GM12878 (cell line): ENCODE measurements at regions not wholly inside any gene's neighbourhood (a gene's known extent, or its start where the extent isn't known, plus 50 kb on each side); places are given as distances from the start of the nearest gene placed in this dataset.
"Not testable (repeated sequence)": the region's sequence is repeated elsewhere in the genome, so short reads cannot be mapped to it uniquely, and the experiment has no call there.

Experiments used
- ATAC-seq: fragments of 200-7000 bp; cut with Tn5 transposase; 3 replicates; pipeline ENCODE4 v1.9.1; 2020; ENCODE audit warnings: mild to moderate bottlenecking, moderate library complexity
- BruUV-seq: library from RNA; stranded (reverse); fragments of 400-500 nt; replicated peaks from 2 replicates; lab custom pipeline; 2021; lab: Mats Ljungman, UMichigan
- CTCF ChIA-PET: fragments of 300-600 bp; sonication (Branson Sonifier 250); formaldehyde crosslinking; extraction: SDS; loops from one replicate; lab custom pipeline; 2021; ENCODE audit warnings: inconsistent platforms; lab: Yijun Ruan, JAX
- POLR2A ChIA-PET: fragments of 350-600 bp; formaldehyde crosslinking; extraction: SDS; loops from one replicate; lab custom pipeline; 2021; ENCODE audit warnings: inconsistent platforms; lab: Charles Lee
- RAD21 ChIA-PET: fragments of 300-600 bp; sonication (Branson Sonifier 250); formaldehyde crosslinking; loops from one replicate; lab custom pipeline; 2023; ENCODE audit warnings: antibody characterized with exemption; ENCODE audit not compliant: unreplicated experiment; lab: Charles Lee
- SMC1A ChIA-PET: fragments of 300-600 bp; sonication (Branson Sonifier 250); formaldehyde crosslinking; loops from one replicate; lab custom pipeline; 2023; ENCODE audit not compliant: unreplicated experiment, uncharacterized antibody; lab: Charles Lee
- DNase-seq: peaks from one replicate; pipeline ENCODE4 v3.0.0-alpha.2; 2011; ENCODE audit warnings: low read depth, low spot score
- FAIRE-seq: peaks from 3 replicates; lab custom pipeline; 2011; peaks lifted over from hg19 to GRCh38; lab: Jason Lieb, UNC
- H2AFZ ChIP-seq: 2 replicates; pipeline ENCODE4 v1.6.0; 2011; ENCODE audit warnings: low read depth, low read length, control low read depth; ENCODE audit not compliant: control insufficient read depth
- H3K27ac ChIP-seq: 2 replicates; pipeline ENCODE4 v1.5.1; 2011; ENCODE audit warnings: control low read depth; ENCODE audit not compliant: control insufficient read depth, insufficient read depth
- H3K27me3 ChIP-seq, 2 experiments: replicated peaks in 1 of 2; 2 replicates each; pipeline versions ENCODE4 v1.6.0 to v1.6.1; 2011; ENCODE audit warnings: low read length in 1 of 2; ENCODE audit not compliant: control insufficient read depth in 2 of 2, insufficient read depth in 2 of 2
- H3K36me3 ChIP-seq, 2 experiments: 2 replicates each; pipeline ENCODE4 v1.5.1; 2011; ENCODE audit warnings: low read length in 1 of 2; ENCODE audit not compliant: control insufficient read depth in 2 of 2, insufficient read depth in 2 of 2
- H3K4me1 ChIP-seq: 2 replicates; pipeline ENCODE4 v1.6.1; 2011; ENCODE audit warnings: mild to moderate bottlenecking, low read length, moderate library complexity, mixed read lengths; ENCODE audit not compliant: control insufficient read depth, insufficient read depth
- H3K4me2 ChIP-seq: 2 replicates; pipeline ENCODE4 v1.6.0; 2011; ENCODE audit warnings: control low read depth; ENCODE audit not compliant: control insufficient read depth, insufficient read depth
- H3K4me3 ChIP-seq: fragments of 200-600 bp; sonication (generic); 2 replicates; pipeline ENCODE4 v1.5.1; 2016
- H3K79me2 ChIP-seq: 2 replicates; pipeline ENCODE4 v1.6.0; 2011; ENCODE audit warnings: low read length; ENCODE audit not compliant: control insufficient read depth, insufficient read depth
- H3K9ac ChIP-seq: 2 replicates; pipeline ENCODE4 v1.8.0; 2011; ENCODE audit warnings: low read length, control low read depth, mixed read lengths; ENCODE audit not compliant: control insufficient read depth, insufficient read depth
- H3K9me3 ChIP-seq: replicated peaks from 3 replicates; pipeline ENCODE4 v1.5.1; 2011; ENCODE audit warnings: mild to moderate bottlenecking, low read length; ENCODE audit not compliant: control insufficient read depth, insufficient read depth
- H4K20me1 ChIP-seq: 2 replicates; pipeline ENCODE4 v1.6.0; 2011; ENCODE audit not compliant: control insufficient read depth, insufficient read depth
- BCL11A ChIP-seq: IDR thresholded peaks from 2 replicates; pipeline ENCODE4 v1.6.1; 2011; ENCODE audit warnings: low read depth, low read length
- CUX1 ChIP-seq: IDR thresholded peaks from 2 replicates; pipeline ENCODE4 v1.6.1; 2012; ENCODE audit warnings: improper control_type of control experiment, low read depth, low read length; ENCODE audit not compliant: insufficient replicate concordance
- SUPT20H ChIP-seq: IDR thresholded peaks from 2 replicates; pipeline ENCODE4 v1.6.1; 2011; ENCODE audit warnings: low read depth, mild to moderate bottlenecking, low read length, moderate library complexity, borderline replicate concordance; ENCODE audit not compliant: control insufficient read depth
- WGBS: methylation state at CpG from one replicate; pipeline ENCODE4 v1.1.6; 2016; ENCODE audit warnings: low lambda C conversion rate; ENCODE audit not compliant: insufficient replicate concordance, insufficient coverage; ENCODE audit errors: missing lambda C conversion rate; 5-methylcytosine and 5-hydroxymethylcytosine counted together
- in situ Hi-C: fragments of 300-500 bp; cut with MboI; formaldehyde crosslinking; loops from 9 replicates; pipeline ENCODE4 v1.14.3; 2018; ENCODE audit warnings: mixed read lengths
- intact Hi-C: fragments of 100-400 bp; cut with micrococcal nuclease; formaldehyde crosslinking; loops from one replicate; pipeline ENCODE4 v1.14.2; 2022; ENCODE audit not compliant: unreplicated experiment
- TF ChIP-seq, protein P1 (sequence below): fragments of 450-650 bp; IDR thresholded peaks from 2 replicates; pipeline ENCODE4 v1.6.1; 2016; ENCODE audit warnings: mild to moderate bottlenecking

GRCh38 chr17:27091043-27091497, 202.8 kb upstream of the WSB1 start:
- FAIRE-seq = no peak
- 37% methylated on average over 11 of the region's 11 CpGs for WGBS
- no peak overlapping the region for H3K27ac ChIP-seq

GRCh38 chr17:27094179-27094578, 199.7 kb upstream of the WSB1 start:
- H2AFZ ChIP-seq, H3K4me1 ChIP-seq, ATAC-seq, BruUV-seq, POLR2A ChIA-PET, H3K4me2 ChIP-seq, H3K9me3 ChIP-seq, H3K27ac ChIP-seq, CTCF ChIA-PET, H3K4me3 ChIP-seq, H3K79me2 ChIP-seq, H4K20me1 ChIP-seq, SMC1A ChIA-PET, DNase-seq, in situ Hi-C loops, intact Hi-C loops, RAD21 ChIA-PET, FAIRE-seq, H3K36me3 ChIP-seq, H3K27me3 ChIP-seq, H3K9ac ChIP-seq: not testable (repeated sequence)
- 48% methylated on average over 1 of the region's 1 CpG for WGBS

More at GRCh38 chr17:27091043-27091497, 202.8 kb upstream of the WSB1 start:
- intact Hi-C loops (no loop called here), in situ Hi-C loops (no loop called here)
- ATAC-seq (no peak), DNase-seq (no peak)
- no peak overlapping the region for H3K9ac ChIP-seq
- TF ChIP-seq, protein P1, sequence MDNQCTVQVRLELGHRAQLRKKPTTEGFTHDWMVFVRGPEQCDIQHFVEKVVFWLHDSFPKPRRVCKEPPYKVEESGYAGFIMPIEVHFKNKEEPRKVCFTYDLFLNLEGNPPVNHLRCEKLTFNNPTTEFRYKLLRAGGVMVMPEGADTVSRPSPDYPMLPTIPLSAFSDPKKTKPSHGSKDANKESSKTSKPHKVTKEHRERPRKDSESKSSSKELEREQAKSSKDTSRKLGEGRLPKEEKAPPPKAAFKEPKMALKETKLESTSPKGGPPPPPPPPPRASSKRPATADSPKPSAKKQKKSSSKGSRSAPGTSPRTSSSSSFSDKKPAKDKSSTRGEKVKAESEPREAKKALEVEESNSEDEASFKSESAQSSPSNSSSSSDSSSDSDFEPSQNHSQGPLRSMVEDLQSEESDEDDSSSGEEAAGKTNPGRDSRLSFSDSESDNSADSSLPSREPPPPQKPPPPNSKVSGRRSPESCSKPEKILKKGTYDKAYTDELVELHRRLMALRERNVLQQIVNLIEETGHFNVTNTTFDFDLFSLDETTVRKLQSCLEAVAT = no peak
- TF ChIP-seq BCL11A = no peak
- TF ChIP-seq CUX1 = no peak
- no peak for TF ChIP-seq SUPT20H
- no peaks in the 10 kb centered on the region for H3K4me1 ChIP-seq
- H3K4me2 ChIP-seq = no peak overlapping the region
- H3K36me3 ChIP-seq = no peaks in the 10 kb centered on the region
- ChIA-PET RAD21 (no interaction called here), SMC1A (no interaction called here), CTCF (no interaction called here), POLR2A (no interaction called here)
- no peaks in the 10 kb centered on the region; the same call in 2 of the 3 replicates for H3K9me3 ChIP-seq
- no peaks in the 10 kb centered on the region for H4K20me1 ChIP-seq
- no peak overlapping the region for H3K4me3 ChIP-seq
- no peaks in the 10 kb centered on the region for H3K79me2 ChIP-seq
- H2AFZ ChIP-seq = no peak overlapping the region
- BruUV-seq = no TSS peak
- H3K27me3 ChIP-seq = no peaks in the 10 kb centered on the region
